Breast epithelium (tissue), 4 donors: ENCODE measurements at regions not wholly inside any gene's neighbourhood (a gene's known extent, or its start where the extent isn't known, plus 50 kb on each side); places are given as distances from the start of the nearest gene placed in this dataset.

ENCODE experiments used
- DNase-seq, 2 donors: peaks; one replicate each; pipeline ENCODE4 v3.0.0-alpha.2; 2019; ENCODE audit warnings: low spot score in 2 of 2
- H3K27ac ChIP-seq, 2 donors: fragments of 200-600 bp; sonication (generic) in 1 of 2; one replicate each; pipeline ENCODE4 v1.5.1; 2016 to 2019; ENCODE audit warnings: mild to moderate bottlenecking in 1 of 2
- H3K27me3 ChIP-seq, 2 donors: fragments of 200-600 bp; sonication (generic) in 1 of 2; one replicate each; pipeline versions ENCODE4 v1.5.1 to v1.6.0; 2017 to 2019; ENCODE audit warnings: control low read depth in 1 of 2, mild to moderate bottlenecking in 1 of 2
- H3K36me3 ChIP-seq: fragments of 200-600 bp; one replicate; pipeline ENCODE4 v1.5.1; 2019
- H3K4me1 ChIP-seq, 2 donors: fragments of 200-600 bp; sonication (generic); one replicate each; pipeline ENCODE4 v1.5.1; 2016 to 2019; ENCODE audit warnings: control low read depth in 1 of 2
- H3K4me3 ChIP-seq, 3 donors: fragments of 200-600 bp; sonication (generic); 1 replicate in 2 of 3; 2 replicates in 1 of 3; pipeline ENCODE4 v1.5.1; 2016 to 2019; ENCODE audit warnings: mild to moderate bottlenecking in 3 of 3, moderate library complexity in 2 of 3
- H3K9me3 ChIP-seq, 2 donors: fragments of 200-600 bp; sonication (generic) in 1 of 2; one replicate each; pipeline ENCODE4 v1.5.1; 2016 to 2019; ENCODE audit warnings: control low read depth in 1 of 2
- POLR2A ChIP-seq: fragments of 450-650 bp; IDR thresholded peaks from one replicate; pipeline ENCODE4 v1.6.1; 2016; ENCODE audit warnings: antibody characterized with exemption, mild to moderate bottlenecking, moderate library complexity
- POLR2AphosphoS5 ChIP-seq, 3 donors: sonication (generic); formaldehyde crosslinking; IDR thresholded peaks; one replicate each; pipeline ENCODE4 v1.6.1; 2017; ENCODE audit warnings: antibody characterized with exemption in 3 of 3
- intact Hi-C: fragments of 100-400 bp; cut with DNase I; formaldehyde crosslinking; loops from one replicate; pipeline ENCODE4 v1.15.1; 2023; ENCODE audit warnings: low total_unique reads
- TF ChIP-seq, protein P1 (sequence below), 3 donors: fragments of 450-650 bp; IDR thresholded peaks; one replicate each; pipeline ENCODE4 v1.5.1; 2016 to 2017; ENCODE audit warnings: antibody characterized with exemption in 3 of 3, mild to moderate bottlenecking in 3 of 3, moderate library complexity in 3 of 3

- H3K4me3 ChIP-seq, result no peak overlapping the region
- H3K27me3 ChIP-seq, result no peaks in the 10 kb centered on the region
- no peak for DNase-seq
- H3K9me3 ChIP-seq, result no peaks in the 10 kb centered on the region
- no peak for TF ChIP-seq POLR2AphosphoS5 (IDR thresholded peaks at IDR 0.05)
- TF ChIP-seq, protein P1, sequence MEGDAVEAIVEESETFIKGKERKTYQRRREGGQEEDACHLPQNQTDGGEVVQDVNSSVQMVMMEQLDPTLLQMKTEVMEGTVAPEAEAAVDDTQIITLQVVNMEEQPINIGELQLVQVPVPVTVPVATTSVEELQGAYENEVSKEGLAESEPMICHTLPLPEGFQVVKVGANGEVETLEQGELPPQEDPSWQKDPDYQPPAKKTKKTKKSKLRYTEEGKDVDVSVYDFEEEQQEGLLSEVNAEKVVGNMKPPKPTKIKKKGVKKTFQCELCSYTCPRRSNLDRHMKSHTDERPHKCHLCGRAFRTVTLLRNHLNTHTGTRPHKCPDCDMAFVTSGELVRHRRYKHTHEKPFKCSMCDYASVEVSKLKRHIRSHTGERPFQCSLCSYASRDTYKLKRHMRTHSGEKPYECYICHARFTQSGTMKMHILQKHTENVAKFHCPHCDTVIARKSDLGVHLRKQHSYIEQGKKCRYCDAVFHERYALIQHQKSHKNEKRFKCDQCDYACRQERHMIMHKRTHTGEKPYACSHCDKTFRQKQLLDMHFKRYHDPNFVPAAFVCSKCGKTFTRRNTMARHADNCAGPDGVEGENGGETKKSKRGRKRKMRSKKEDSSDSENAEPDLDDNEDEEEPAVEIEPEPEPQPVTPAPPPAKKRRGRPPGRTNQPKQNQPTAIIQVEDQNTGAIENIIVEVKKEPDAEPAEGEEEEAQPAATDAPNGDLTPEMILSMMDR (IDR thresholded peaks at IDR 0.05), result no peak
- TF ChIP-seq POLR2A, result no peak
- no peaks in the 10 kb centered on the region for H3K4me1 ChIP-seq
- no peak overlapping the region for H3K27ac ChIP-seq
- intact Hi-C loops, result no loop called here
- no peaks in the 10 kb centered on the region for H3K36me3 ChIP-seq
These were observed 292.9 kb downstream of the NNT start for GRCh38 chr5:43895876-43896275.

GRCh38 chr5:43893951-43894684, 291.1 kb downstream of the NNT start:
- intact Hi-C loops, result no loop called here
- no peak for DNase-seq
- Histone ChIP-seq H3K4me1 (no peaks in the 10 kb centered on the region), H3K4me3 (no peak overlapping the region), H3K9me3 (no peaks in the 10 kb centered on the region), H3K27me3 (no peaks in the 10 kb centered on the region), H3K27ac (no peak overlapping the region), H3K36me3 (no peaks in the 10 kb centered on the region)
- TF ChIP-seq POLR2A, result no peak
- TF ChIP-seq, protein P1 (IDR thresholded peaks at IDR 0.05), result no peak
- no peak for TF ChIP-seq POLR2AphosphoS5 (IDR thresholded peaks at IDR 0.05)

GRCh38 chr5:43891112-43891511, 288.1 kb downstream of the NNT start:
- no peaks in the 10 kb centered on the region for H3K9me3 ChIP-seq
- H3K4me1 ChIP-seq, result no peaks in the 10 kb centered on the region
- no peaks in the 10 kb centered on the region for H3K27me3 ChIP-seq
- H3K4me3 ChIP-seq, result no peak overlapping the region
- DNase-seq, result no peak
- intact Hi-C loops, result no loop called here
- no peak overlapping the region for H3K27ac ChIP-seq
- no peaks in the 10 kb centered on the region for H3K36me3 ChIP-seq
- TF ChIP-seq, protein P1 (IDR thresholded peaks at IDR 0.05), result no peak
- TF ChIP-seq POLR2A (no peak), POLR2AphosphoS5 (IDR thresholded peaks at IDR 0.05) (no peak)

GRCh38 chr5:43889233-43889632, 286.3 kb downstream of the NNT start:
- H3K9me3 ChIP-seq, result no peaks in the 10 kb centered on the region
- DNase-seq, result no peak
- no peak overlapping the region for H3K27ac ChIP-seq
- intact Hi-C loops, result no loop called here
- H3K4me1 ChIP-seq, result no peaks in the 10 kb centered on the region
- H3K36me3 ChIP-seq, result no peaks in the 10 kb centered on the region
- no peak overlapping the region for H3K4me3 ChIP-seq
- TF ChIP-seq POLR2AphosphoS5 (IDR thresholded peaks at IDR 0.05) (no peak), POLR2A (no peak)
- TF ChIP-seq, protein P1 (IDR thresholded peaks at IDR 0.05), result no peak
- H3K27me3 ChIP-seq, result no peaks in the 10 kb centered on the region

DNA sequence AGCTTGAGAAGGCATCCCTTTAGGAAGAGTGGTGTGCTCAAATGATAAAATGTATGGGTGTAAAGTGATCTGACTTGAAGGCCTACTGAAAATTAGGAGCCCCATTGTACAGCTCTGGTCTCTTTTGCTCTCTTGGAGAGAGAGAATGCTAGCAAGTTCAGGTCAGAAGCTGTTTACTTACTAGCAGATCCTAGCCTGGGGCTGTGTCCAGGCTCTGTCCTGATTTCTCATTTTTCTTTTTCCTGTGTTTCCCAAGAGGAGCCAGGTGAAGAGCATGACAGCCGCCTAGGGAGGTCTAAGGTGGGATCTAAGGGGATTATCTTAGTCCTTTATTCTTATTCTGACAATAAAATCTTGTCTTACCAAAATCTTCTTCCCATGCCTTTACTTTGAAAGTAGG, 272.8 kb downstream of the NNT start:
- Histone ChIP-seq H3K36me3 (no peaks in the 10 kb centered on the region), H3K9me3 (no peaks in the 10 kb centered on the region), H3K4me3 (no peak overlapping the region), H3K27ac (no peak overlapping the region), H3K27me3 (no peaks in the 10 kb centered on the region), H3K4me1 (no peaks in the 10 kb centered on the region)
- no peak for DNase-seq
- intact Hi-C loops, result no loop called here
- TF ChIP-seq POLR2A (no peak), POLR2AphosphoS5 (IDR thresholded peaks at IDR 0.05) (no peak)
- TF ChIP-seq, protein P1 (IDR thresholded peaks at IDR 0.05), result no peak
